Sigmoid colon (tissue), 4 donors: ENCODE measurements at regions not wholly inside any gene's neighbourhood (a gene's known extent, or its start where the extent isn't known, plus 50 kb on each side); places are given as distances from the start of the nearest gene placed in this dataset.

Experiments
- EP300 ChIP-seq, 4 donors: sonication (generic); formaldehyde crosslinking; IDR thresholded peaks; one replicate each; pipeline ENCODE4 v1.6.1; 2017; ENCODE audit warnings: antibody characterized with exemption in 4 of 4
- POLR2A ChIP-seq, 2 donors: fragments of 450-650 bp; IDR thresholded peaks; one replicate each; pipeline ENCODE4 v1.6.1; 2016; ENCODE audit warnings: antibody characterized with exemption in 2 of 2, mild to moderate bottlenecking in 2 of 2, moderate library complexity in 2 of 2
- TF ChIP-seq, protein P1 (sequence below), 4 experiments: fragments of 450-650 bp in 3 of 4; fragments of 200-600 bp in 1 of 4; IDR thresholded peaks; one replicate each; pipeline ENCODE4 v1.5.1; 2016 to 2019; ENCODE audit warnings: antibody characterized with exemption in 4 of 4, mild to moderate bottlenecking in 3 of 4, moderate library complexity in 2 of 4

DNA sequence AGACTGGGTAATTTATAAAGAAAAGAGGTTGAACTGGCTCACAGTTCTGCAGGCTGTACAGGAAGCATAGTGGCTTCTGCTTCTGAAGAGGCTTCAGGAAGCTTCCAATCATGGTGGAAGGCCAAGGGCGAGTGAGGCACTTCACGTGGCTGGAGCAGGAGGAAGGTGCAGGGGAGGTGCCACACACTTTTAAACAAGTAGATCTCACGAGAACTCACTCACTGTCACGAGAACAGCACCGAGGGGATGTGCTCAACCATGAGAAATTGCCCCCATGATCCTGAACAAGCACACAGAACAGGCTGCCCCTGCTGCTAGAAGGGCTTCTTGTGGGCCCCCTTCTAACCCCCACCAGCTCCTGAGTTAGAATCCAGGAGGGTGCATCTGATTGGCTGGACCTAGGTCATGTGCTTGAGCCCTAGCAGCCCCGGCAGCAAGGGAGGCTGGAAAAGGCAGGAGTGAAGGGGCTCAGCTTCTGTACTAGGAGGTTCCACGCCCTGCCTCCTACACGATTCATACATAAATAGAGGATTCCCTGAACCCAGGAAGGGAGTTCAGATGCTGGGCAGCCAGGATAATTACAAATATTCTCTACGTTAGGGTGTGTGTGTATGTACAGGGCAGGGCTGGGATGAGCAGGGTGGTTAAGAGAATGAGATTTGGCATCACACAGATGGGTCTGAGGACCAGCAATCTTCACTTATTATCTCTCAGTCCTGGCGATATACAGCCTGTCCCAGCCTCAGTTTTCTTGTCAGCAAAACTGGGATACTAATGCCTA is 72.8 kb upstream of the ATP5PO start:
- TF ChIP-seq, protein P1, sequence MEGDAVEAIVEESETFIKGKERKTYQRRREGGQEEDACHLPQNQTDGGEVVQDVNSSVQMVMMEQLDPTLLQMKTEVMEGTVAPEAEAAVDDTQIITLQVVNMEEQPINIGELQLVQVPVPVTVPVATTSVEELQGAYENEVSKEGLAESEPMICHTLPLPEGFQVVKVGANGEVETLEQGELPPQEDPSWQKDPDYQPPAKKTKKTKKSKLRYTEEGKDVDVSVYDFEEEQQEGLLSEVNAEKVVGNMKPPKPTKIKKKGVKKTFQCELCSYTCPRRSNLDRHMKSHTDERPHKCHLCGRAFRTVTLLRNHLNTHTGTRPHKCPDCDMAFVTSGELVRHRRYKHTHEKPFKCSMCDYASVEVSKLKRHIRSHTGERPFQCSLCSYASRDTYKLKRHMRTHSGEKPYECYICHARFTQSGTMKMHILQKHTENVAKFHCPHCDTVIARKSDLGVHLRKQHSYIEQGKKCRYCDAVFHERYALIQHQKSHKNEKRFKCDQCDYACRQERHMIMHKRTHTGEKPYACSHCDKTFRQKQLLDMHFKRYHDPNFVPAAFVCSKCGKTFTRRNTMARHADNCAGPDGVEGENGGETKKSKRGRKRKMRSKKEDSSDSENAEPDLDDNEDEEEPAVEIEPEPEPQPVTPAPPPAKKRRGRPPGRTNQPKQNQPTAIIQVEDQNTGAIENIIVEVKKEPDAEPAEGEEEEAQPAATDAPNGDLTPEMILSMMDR (IDR thresholded peaks at IDR 0.05), result no peak
- TF ChIP-seq POLR2A (IDR thresholded peaks at IDR 0.05) (no peak), EP300 (IDR thresholded peaks at IDR 0.05) (no peak)
